H1 (cell line): ENCODE measurements at regions not wholly inside any gene's neighbourhood (a gene's known extent, or its start where the extent isn't known, plus 50 kb on each side); places are given as distances from the start of the nearest gene placed in this dataset.
A peak's percentile ranks its signal among the peaks of the same experiment; 100 is the strongest.

Experiments used
- CTCF ChIA-PET: fragments of 300-600 bp; sonication (Branson Sonifier 250); formaldehyde crosslinking; loops from one replicate; lab custom pipeline; 2021; ENCODE audit not compliant: partially characterized antibody; lab: Charles Lee
- POLR2A ChIA-PET: fragments of 300-600 bp; sonication (Branson Sonifier 250); formaldehyde crosslinking; loops from one replicate; lab custom pipeline; 2021; ENCODE audit warnings: inconsistent platforms; ENCODE audit not compliant: partially characterized antibody; lab: Charles Lee
- DNase-seq, 2 experiments: peaks; one replicate each; pipeline versions ENCODE4 v3.0.0 to v3.0.0-alpha.2; 2010 to 2022; ENCODE audit warnings: low spot score in 2 of 2, low read depth in 1 of 2, mixed read lengths in 1 of 2
- FAIRE-seq: peaks from 2 replicates; lab custom pipeline; 2011; peaks lifted over from hg19 to GRCh38; lab: Jason Lieb, UNC
- H2AFZ ChIP-seq: 2 replicates; pipeline ENCODE4 v1.8.1; 2012; ENCODE audit warnings: low read length, inconsistent platforms
- H2AK5ac ChIP-seq: 2 replicates; pipeline ENCODE4 v1.6.1; 2013; ENCODE audit warnings: low read depth, low read length
- H2BK120ac ChIP-seq: replicated peaks from 2 replicates; pipeline ENCODE3; 2013; ENCODE audit warnings: low read depth, low read length, inconsistent platforms
- H2BK12ac ChIP-seq: 2 replicates; pipeline ENCODE4 v1.6.1; 2013; ENCODE audit warnings: low read depth, low read length
- H2BK15ac ChIP-seq: 2 replicates; pipeline ENCODE4 v1.6.1; 2013; ENCODE audit warnings: low read length
- H2BK20ac ChIP-seq: 2 replicates; pipeline ENCODE4 v1.6.1; 2013; ENCODE audit warnings: low read length
- H2BK5ac ChIP-seq: 2 replicates; pipeline ENCODE4 v1.6.1; 2013; ENCODE audit warnings: low read depth, low read length
- H3K14ac ChIP-seq: 2 replicates; pipeline ENCODE4 v1.6.1; 2013; ENCODE audit warnings: inconsistent platforms; ENCODE audit not compliant: insufficient read length
- H3K18ac ChIP-seq: 2 replicates; pipeline ENCODE4 v1.6.1; 2013; ENCODE audit warnings: low read length; ENCODE audit errors: extremely low read depth
- H3K23ac ChIP-seq: 2 replicates; pipeline ENCODE4 v1.6.1; 2013; ENCODE audit warnings: inconsistent platforms; ENCODE audit not compliant: insufficient read length
- H3K23me2 ChIP-seq: 2 replicates; pipeline ENCODE4 v1.6.1; 2013; ENCODE audit warnings: low read depth, low read length
- H3K27ac ChIP-seq: 2 replicates; pipeline ENCODE4 v1.6.1; 2011; ENCODE audit warnings: low read depth, low read length, inconsistent platforms
- H3K27me3 ChIP-seq, 4 experiments: replicated peaks in 1 of 4; 1 replicate in 1 of 4; 2 replicates in 3 of 4; pipeline versions ENCODE4 v1.6.1 to v1.8.1; 2011 to 2013; ENCODE audit warnings: low read length in 3 of 4, mild to moderate bottlenecking in 3 of 4, inconsistent platforms in 2 of 4, mixed read lengths in 2 of 4, moderate library complexity in 1 of 4; ENCODE audit not compliant: control insufficient read depth in 3 of 4, insufficient read depth in 3 of 4; ENCODE audit errors: extremely low read depth in 1 of 4
- H3K36me3 ChIP-seq, 4 experiments: 2 replicates each; pipeline versions ENCODE4 v1.6.1 to v1.8.1; 2011 to 2013; ENCODE audit warnings: mild to moderate bottlenecking in 4 of 4, low read length in 3 of 4, moderate library complexity in 2 of 4, control low read depth in 1 of 4, inconsistent platforms in 1 of 4; ENCODE audit not compliant: insufficient read depth in 4 of 4, control insufficient read depth in 2 of 4
- H3K4ac ChIP-seq: replicated peaks from 2 replicates; pipeline ENCODE3; 2013; ENCODE audit warnings: low read length, low read depth, mixed read lengths, inconsistent platforms; ENCODE audit not compliant: insufficient read length
- H3K4me1 ChIP-seq, 4 experiments: replicated peaks in 1 of 4; 1 replicate in 1 of 4; 2 replicates in 3 of 4; pipeline versions ENCODE4 v1.6.1 to v1.8.1; 2011 to 2013; ENCODE audit warnings: low read length in 3 of 4, inconsistent platforms in 2 of 4, mixed read lengths in 1 of 4; ENCODE audit not compliant: insufficient read depth in 4 of 4, control insufficient read depth in 3 of 4
- H3K4me2 ChIP-seq, 2 experiments: 2 replicates each; pipeline versions ENCODE4 v1.6.1 to v1.8.1; 2011 to 2013; ENCODE audit warnings: low read depth in 2 of 2, low read length in 2 of 2, control low read depth in 1 of 2, inconsistent platforms in 1 of 2, mild to moderate bottlenecking in 1 of 2; ENCODE audit not compliant: insufficient read depth in 1 of 2
- H3K4me3 ChIP-seq, 4 experiments: fragments of 200-600, 300-600 bp in 1 of 4; sonication (generic), shearing (Covaris generic), sonication (Bioruptor Twin) in 1 of 4; 2 replicates each; pipeline versions ENCODE4 v1.5.1 to v1.8.1; 2011 to 2016; ENCODE audit warnings: low read length in 4 of 4, low read depth in 3 of 4, control low read depth in 2 of 4, inconsistent platforms in 2 of 4, mild to moderate bottlenecking in 2 of 4, mixed read lengths in 1 of 4, moderate library complexity in 1 of 4; ENCODE audit not compliant: insufficient read depth in 2 of 4; ENCODE audit errors: extremely low read depth in 1 of 4
- H3K56ac ChIP-seq: replicated peaks from 2 replicates; pipeline ENCODE3; 2013; ENCODE audit warnings: low read depth, mild to moderate bottlenecking, mixed read lengths, low read length, inconsistent platforms; ENCODE audit not compliant: insufficient read length
- H3K79me1 ChIP-seq: 2 replicates; pipeline ENCODE4 v1.6.1; 2013; ENCODE audit warnings: low read depth, low read length, control low read depth
- H3K79me2 ChIP-seq, 2 experiments: 2 replicates each; pipeline versions ENCODE4 v1.6.1 to v1.8.1; 2012 to 2013; ENCODE audit warnings: low read length in 2 of 2, mild to moderate bottlenecking in 2 of 2, inconsistent platforms in 1 of 2; ENCODE audit not compliant: insufficient read depth in 2 of 2, control insufficient read depth in 1 of 2
- H3K9ac ChIP-seq, 4 experiments: replicated peaks in 1 of 4; 1 replicate in 1 of 4; 2 replicates in 3 of 4; pipeline versions ENCODE4 v1.6.1 to v1.8.1; 2011 to 2013; ENCODE audit warnings: low read depth in 3 of 4, low read length in 3 of 4, control low read depth in 2 of 4, mild to moderate bottlenecking in 2 of 4, moderate library complexity in 2 of 4, inconsistent platforms in 1 of 4; ENCODE audit errors: extremely low read depth in 1 of 4
- H3K9me3 ChIP-seq, 2 experiments: 2 replicates each; pipeline versions ENCODE4 v1.6.1 to v1.8.1; 2012 to 2013; ENCODE audit warnings: mild to moderate bottlenecking in 2 of 2, moderate library complexity in 2 of 2, control low read depth in 1 of 2, inconsistent platforms in 1 of 2, low read depth in 1 of 2, low read length in 1 of 2, mixed read lengths in 1 of 2; ENCODE audit not compliant: insufficient read depth in 2 of 2
- H4K20me1 ChIP-seq, 2 experiments: replicated peaks in 1 of 2; 2 replicates each; pipeline versions ENCODE3 to v1.8.1; 2011 to 2013; ENCODE audit warnings: inconsistent platforms in 2 of 2, low read length in 2 of 2, mild to moderate bottlenecking in 1 of 2; ENCODE audit not compliant: insufficient read depth in 2 of 2, control insufficient read depth in 1 of 2
- H4K5ac ChIP-seq: 2 replicates; pipeline ENCODE4 v1.6.1; 2013; ENCODE audit warnings: low read length, low read depth, mixed read lengths, inconsistent platforms; ENCODE audit not compliant: insufficient read length
- H4K8ac ChIP-seq: 2 replicates; pipeline ENCODE4 v1.8.0; 2013; ENCODE audit warnings: mild to moderate bottlenecking, moderate library complexity, low read length, inconsistent platforms; ENCODE audit not compliant: insufficient read depth; ENCODE audit errors: extremely low read depth
- H4K91ac ChIP-seq: replicated peaks from 2 replicates; pipeline ENCODE3; 2013; ENCODE audit warnings: low read length, mixed read lengths, inconsistent platforms; ENCODE audit not compliant: insufficient read length
- BACH1 ChIP-seq: IDR thresholded peaks from 2 replicates; pipeline ENCODE4 v1.6.1; 2012; ENCODE audit warnings: low read length, improper control_type of control experiment
- EGR1 ChIP-seq: IDR thresholded peaks from 2 replicates; pipeline ENCODE4 v1.6.1; 2011; ENCODE audit warnings: low read depth, low read length, borderline replicate concordance
- MAX ChIP-seq: IDR thresholded peaks from 2 replicates; pipeline ENCODE4 v1.6.1; 2012; ENCODE audit warnings: inconsistent platforms
- NRF1 ChIP-seq: IDR thresholded peaks from 2 replicates; pipeline ENCODE4 v1.6.1; 2011; ENCODE audit warnings: mild to moderate bottlenecking, low read depth, low read length, improper control_type of control experiment
- SP2 ChIP-seq: IDR thresholded peaks from 2 replicates; pipeline ENCODE4 v1.6.1; 2012; ENCODE audit warnings: mild to moderate bottlenecking, low read length, inconsistent platforms
- USF2 ChIP-seq: IDR thresholded peaks from 2 replicates; pipeline ENCODE4 v1.6.1; 2011; ENCODE audit warnings: low read length, improper control_type of control experiment
- WGBS, 2 experiments: shearing (Covaris generic) in 1 of 2; methylation state at CpG; one replicate each; pipeline versions ENCODE4 v1.1.6 to v1.1.7; 2013 to 2015; ENCODE audit warnings: low lambda C conversion rate in 2 of 2, mixed read lengths in 2 of 2, inconsistent platforms in 1 of 2, low coverage in 1 of 2, missing lambda C conversion rate in 1 of 2; ENCODE audit not compliant: insufficient replicate concordance in 2 of 2, insufficient coverage in 1 of 2, insufficient read length in 1 of 2; ENCODE audit errors: extremely low coverage in 1 of 2, missing lambda C conversion rate in 1 of 2; 5-methylcytosine and 5-hydroxymethylcytosine counted together

- no peak for TF ChIP-seq NRF1
- TF ChIP-seq SP2: no peak
- no peak for TF ChIP-seq MAX
- no peak for TF ChIP-seq USF2
- TF ChIP-seq BACH1: no peak
- TF ChIP-seq EGR1: no peak
- Histone ChIP-seq H3K23me2 (no peaks in the 10 kb centered on the region), H2AK5ac (no peak overlapping the region), H3K27ac (no peak overlapping the region), H2AFZ (no peak overlapping the region), H3K9ac (no peak overlapping the region), H4K5ac (no peak overlapping the region), H2BK15ac (peak overlapping the region; percentile 13; the same call in 1 of the 2 replicates), H3K56ac (no peak overlapping the region), H3K18ac (no peak overlapping the region), H3K4me3 (no peak overlapping the region), H3K27me3 (no peaks in the 10 kb centered on the region), H4K8ac (no peak overlapping the region), H3K9me3 (no peaks in the 10 kb centered on the region), H4K20me1 (no peaks in the 10 kb centered on the region), H3K79me1 (no peaks in the 10 kb centered on the region), H3K23ac (no peak overlapping the region), H2BK20ac (no peak overlapping the region), H3K4me2 (no peak overlapping the region), H4K91ac (no peak overlapping the region), H3K14ac (no peak overlapping the region), H2BK12ac (no peak overlapping the region), H3K4ac (no peak overlapping the region), H3K79me2 (no peaks in the 10 kb centered on the region), H3K36me3 (no peaks in the 10 kb centered on the region), H2BK120ac (no peak overlapping the region), H3K4me1 (peaks cover 0 to 7% (median 3%) of the 10 kb centered on the region in 4 experiments; a peak in 4 of 7 replicates), H2BK5ac (0 out of 2 replicates have a peak overlapping the region, but pooled peaks have one; percentile 40)
- WGBS, 2 experiments: 95% methylated on average over 6 of the region's 6 CpGs; no CpG with 5 or more reads in 1 of the 2 experiments
- POLR2A ChIA-PET: no interaction called here
- CTCF ChIA-PET: interaction anchor here (0.8 to 1.8 kb wide), 2 partner anchors 20 to 50 kb away, joined by 3 read pairs; no protein-coding TSS in a partner anchor
- DNase-seq (peak in 1 of 2 experiments; percentile 31), FAIRE-seq (no peak)
Measured at GRCh38 chr2:129779783-129780182, 199.7 kb upstream of the RAB6C start.
